Activated CD8-positive, alpha-beta T cell treated with anti-CD3 and anti-CD28 coated beads, Interleukin-2, amount 10 ng/mL, durations not matched to agents 7 days and 5 days (primary cell): ENCODE measurements at regions not wholly inside any gene's neighbourhood (a gene's known extent, or its start where the extent isn't known, plus 50 kb on each side); places are given as distances from the start of the nearest gene placed in this dataset.

Experiments used
- ATAC-seq: fragments of 150-1000 bp; cut with Tn5 transposase; one replicate; pipeline ENCODE4 v1.10.0; 2021; ENCODE audit warnings: moderate library complexity
- CTCF ChIA-PET: fragments of 350-600 bp; sonication (Branson Sonifier 250); formaldehyde crosslinking; loops from one replicate; lab custom pipeline; 2021; ENCODE audit warnings: antibody characterized with exemption; lab: Charles Lee
- POLR2A ChIA-PET: fragments of 350-600 bp; sonication (Branson Sonifier 250); formaldehyde crosslinking; loops from one replicate; lab custom pipeline; 2021; ENCODE audit warnings: antibody characterized with exemption; lab: Charles Lee
- DNase-seq: peaks from one replicate; pipeline ENCODE4 v3.0.0-alpha.2; 2020
- H3K27ac Mint-ChIP-seq: one replicate; pipeline ENCODE4 v1.8.0; 2021; ENCODE audit warnings: mild to moderate bottlenecking, mixed read lengths
- H3K27me3 Mint-ChIP-seq: one replicate; pipeline ENCODE4 v1.8.0; 2021; ENCODE audit warnings: low read depth, mixed read lengths
- H3K36me3 Mint-ChIP-seq: one replicate; pipeline ENCODE4 v1.8.0; 2021; ENCODE audit warnings: low read depth, mixed read lengths
- H3K4me1 Mint-ChIP-seq: one replicate; pipeline ENCODE4 v1.8.0; 2021; ENCODE audit warnings: low read depth, mixed read lengths
- H3K4me3 Mint-ChIP-seq: one replicate; pipeline ENCODE4 v1.8.0; 2021; ENCODE audit warnings: mild to moderate bottlenecking, mixed read lengths
- H3K9me3 Mint-ChIP-seq: one replicate; pipeline ENCODE4 v1.8.0; 2022; ENCODE audit warnings: mixed read lengths; ENCODE audit not compliant: insufficient read depth

DNA sequence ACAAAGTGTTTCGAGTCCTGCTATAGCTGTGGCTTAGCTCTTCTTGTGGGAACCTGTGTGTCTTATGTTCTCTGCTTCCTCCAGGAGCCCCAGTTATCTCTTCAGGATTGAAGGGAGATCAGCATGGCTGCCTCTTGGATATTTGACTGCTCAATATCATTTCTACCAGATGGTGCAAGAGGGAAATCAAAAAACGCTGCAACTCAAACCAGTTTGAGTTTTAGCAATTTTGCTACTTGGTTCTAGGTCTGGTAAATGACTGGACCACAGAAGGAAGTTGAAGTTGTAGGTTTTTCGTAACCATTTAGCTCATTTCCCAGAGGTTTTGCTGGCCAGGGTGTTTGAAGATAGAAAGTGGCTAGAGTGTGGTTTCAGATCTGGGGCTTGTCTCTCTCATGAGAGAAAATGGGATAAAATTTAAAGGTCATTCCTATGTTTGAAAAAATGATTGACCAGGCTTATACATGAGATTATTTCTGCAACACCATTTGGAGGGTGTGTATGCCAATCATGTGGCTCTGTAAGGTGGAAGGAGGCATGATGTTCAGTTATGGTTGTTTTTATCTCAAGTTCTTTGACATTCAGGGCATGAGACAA is 210.4 kb downstream of the SPRY1 start:
- peak overlapping the region; percentile 44 for H3K4me3 Mint-ChIP-seq
- H3K36me3 Mint-ChIP-seq, result peaks cover 21% of the 10 kb centered on the region
- DNase-seq, result peak; percentile 57
- peak; percentile 72 for ATAC-seq
- peaks cover 65% of the 10 kb centered on the region for H3K4me1 Mint-ChIP-seq
- ChIA-PET POLR2A (interaction anchor here (0.6 to 1.2 kb wide), 3 partner anchors 12 to 210 kb away, joined by 3 read pairs; partner anchors contain the start of gene SPRY1), CTCF (interaction anchor here (0.6 to 3.2 kb wide), 8 partner anchors 8 to 207 kb away, joined by 3 to 14 read pairs (median 3); no protein-coding TSS in a partner anchor)
- H3K9me3 Mint-ChIP-seq, result peaks cover 15% of the 10 kb centered on the region
- H3K27me3 Mint-ChIP-seq, result no peaks in the 10 kb centered on the region
- peak overlapping the region; percentile 93 for H3K27ac Mint-ChIP-seq

- H3K4me3 Mint-ChIP-seq, result no peak overlapping the region
- CTCF ChIA-PET, result interaction anchor here (1.0 to 1.9 kb wide), 4 partner anchors 9 to 45 kb away, joined by 3 to 8 read pairs (median 4); no protein-coding TSS in a partner anchor
- no peak overlapping the region for H3K27ac Mint-ChIP-seq
- POLR2A ChIA-PET, result no interaction called here
- H3K27me3 Mint-ChIP-seq, result no peaks in the 10 kb centered on the region
- DNase-seq (no peak), ATAC-seq (no peak)
- peaks cover 5% of the 10 kb centered on the region for H3K36me3 Mint-ChIP-seq
- peaks cover 42% of the 10 kb centered on the region for H3K4me1 Mint-ChIP-seq
- no peaks in the 10 kb centered on the region for H3K9me3 Mint-ChIP-seq
These were observed 213.2 kb downstream of the SPRY1 start for GRCh38 chr4:123609829-123610228.

DNA sequence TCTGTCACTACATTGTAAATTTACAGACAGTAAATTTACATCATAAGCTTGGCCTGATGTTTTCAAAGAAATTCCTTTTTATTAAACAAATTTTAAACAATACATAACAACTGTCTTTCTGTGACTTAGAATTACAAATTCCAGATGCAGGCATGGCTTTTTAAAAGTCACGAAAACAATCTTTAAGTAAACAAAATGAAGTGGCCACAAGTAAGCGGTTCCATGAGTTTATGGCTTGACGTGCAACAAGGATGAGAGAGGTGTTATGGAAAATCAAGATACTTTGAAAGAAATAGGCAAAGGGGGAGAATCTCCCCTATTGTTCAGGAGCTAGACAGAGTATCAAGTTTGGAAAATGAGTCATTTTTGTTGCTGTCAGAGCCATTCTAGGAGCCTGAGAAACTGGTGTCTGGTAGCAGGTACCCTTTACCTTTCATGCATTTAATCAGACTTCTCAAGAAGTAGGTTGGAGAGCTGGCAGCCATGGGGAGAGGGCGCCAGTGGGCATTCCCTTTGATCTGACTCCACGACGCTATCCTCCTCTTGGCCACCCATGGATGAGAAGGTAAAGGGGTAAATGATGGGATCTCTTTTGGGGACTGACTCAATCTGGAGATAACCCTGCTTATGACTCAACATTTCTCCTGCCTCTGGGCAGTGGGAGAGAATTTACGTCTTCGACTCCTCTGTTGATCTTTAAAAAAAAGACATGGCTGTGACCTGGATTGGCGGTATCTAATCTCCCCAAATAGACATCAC is 217.2 kb downstream of the SPRY1 start:
- no peak overlapping the region for H3K27ac Mint-ChIP-seq
- CTCF ChIA-PET, result no interaction called here
- no peak overlapping the region for H3K4me3 Mint-ChIP-seq
- POLR2A ChIA-PET, result no interaction called here
- peaks cover 31% of the 10 kb centered on the region for H3K4me1 Mint-ChIP-seq
- no peaks in the 10 kb centered on the region for H3K27me3 Mint-ChIP-seq
- ATAC-seq, result no peak
- no peak for DNase-seq
- peaks cover 5% of the 10 kb centered on the region for H3K36me3 Mint-ChIP-seq
- H3K9me3 Mint-ChIP-seq, result no peaks in the 10 kb centered on the region

DNA sequence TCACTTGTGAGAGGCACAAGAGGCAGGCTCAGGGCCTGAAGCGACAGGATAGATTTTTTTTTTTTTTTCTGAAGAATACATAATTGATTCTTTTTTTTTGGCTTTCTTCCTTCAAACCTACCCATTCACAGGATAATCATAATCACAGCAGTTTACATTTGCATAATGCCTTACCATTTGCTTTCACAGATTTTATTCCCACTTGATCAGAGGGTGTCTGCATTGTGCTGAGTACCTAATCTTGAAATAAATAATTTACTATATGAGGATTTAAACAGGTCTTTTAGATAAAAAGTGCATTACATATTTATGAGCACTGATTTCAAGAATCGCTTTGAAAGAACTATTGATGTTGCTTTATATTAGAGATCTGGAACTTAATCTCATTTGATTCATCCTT is 219.3 kb downstream of the SPRY1 start:
- ChIA-PET POLR2A (no interaction called here), CTCF (no interaction called here)
- no peak for ATAC-seq

GRCh38 chr4:123616951-123617461 is 220.4 kb downstream of the SPRY1 start:
- H3K4me3 Mint-ChIP-seq, result peak overlapping the region; percentile 25
- DNase-seq (peak; percentile 79), ATAC-seq (peak; percentile 96)
- peaks cover 35% of the 10 kb centered on the region for H3K4me1 Mint-ChIP-seq
- no peaks in the 10 kb centered on the region for H3K27me3 Mint-ChIP-seq
- POLR2A ChIA-PET, result interaction anchor here (0.6 to 0.8 kb wide), 3 partner anchors 17 to 209 kb away, joined by 3 to 4 read pairs (median 4); no protein-coding TSS in a partner anchor
- no peaks in the 10 kb centered on the region for H3K9me3 Mint-ChIP-seq
- peaks cover 5% of the 10 kb centered on the region for H3K36me3 Mint-ChIP-seq
- CTCF ChIA-PET, result interaction anchor here (0.9 to 2.9 kb wide), 5 partner anchors 11 to 217 kb away, joined by 3 to 16 read pairs (median 3); no protein-coding TSS in a partner anchor
- H3K27ac Mint-ChIP-seq, result peak overlapping the region; percentile 65

More for the DNA sequence above, 219.3 kb downstream of the SPRY1 start:
- no peak overlapping the region for H3K27ac Mint-ChIP-seq
- peaks cover 5% of the 10 kb centered on the region for H3K36me3 Mint-ChIP-seq
- H3K27me3 Mint-ChIP-seq, result no peaks in the 10 kb centered on the region
- H3K4me3 Mint-ChIP-seq, result no peak overlapping the region
- peaks cover 30% of the 10 kb centered on the region for H3K4me1 Mint-ChIP-seq
- no peak for DNase-seq
- H3K9me3 Mint-ChIP-seq, result no peaks in the 10 kb centered on the region

DNA sequence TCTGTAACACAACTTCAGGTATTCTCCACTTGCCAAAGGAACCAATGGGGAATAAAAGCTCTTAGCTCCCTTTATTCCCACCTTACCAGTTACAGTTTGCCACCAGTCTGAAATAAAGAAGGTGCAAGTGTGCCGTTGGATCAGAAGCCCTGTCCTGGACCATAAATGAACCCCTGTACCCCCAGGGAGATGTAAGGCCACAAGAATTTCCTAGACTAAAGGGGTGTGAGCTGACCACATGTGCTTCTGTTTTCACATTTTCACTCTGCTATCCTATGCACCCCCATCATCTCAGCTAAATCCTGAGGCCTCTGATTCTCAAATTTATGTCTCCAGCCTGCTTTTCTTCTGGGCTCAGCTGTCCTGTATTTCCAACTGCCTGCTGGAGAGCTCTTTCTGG is 221.2 kb downstream of the SPRY1 start:
- Mint-ChIP-seq H3K4me3 (no peak overlapping the region), H3K9me3 (no peaks in the 10 kb centered on the region), H3K36me3 (peaks cover 5% of the 10 kb centered on the region), H3K27ac (no peak overlapping the region), H3K4me1 (peaks cover 41% of the 10 kb centered on the region), H3K27me3 (no peaks in the 10 kb centered on the region)
- ATAC-seq (no peak), DNase-seq (no peak)
- POLR2A ChIA-PET, result no interaction called here
- CTCF ChIA-PET, result interaction anchor here (2.8 to 2.9 kb wide), 2 partner anchors 53 to 218 kb away, joined by 8 to 16 read pairs; no protein-coding TSS in a partner anchor

- H3K9me3 Mint-ChIP-seq, result no peaks in the 10 kb centered on the region
- no peak for ATAC-seq
- no peak for DNase-seq
- no peaks in the 10 kb centered on the region for H3K27me3 Mint-ChIP-seq
- no peak overlapping the region for H3K4me3 Mint-ChIP-seq
- peaks cover 41% of the 10 kb centered on the region for H3K4me1 Mint-ChIP-seq
- ChIA-PET POLR2A (interaction anchor here (0.8 kb wide), 1 partner anchor 12 kb away, joined by 3 read pairs; no protein-coding TSS in a partner anchor), CTCF (interaction anchor here (1.7 to 2.9 kb wide), 3 partner anchors 9 to 219 kb away, joined by 5 to 16 read pairs (median 8); no protein-coding TSS in a partner anchor)
- H3K27ac Mint-ChIP-seq, result no peak overlapping the region
- peaks cover 5% of the 10 kb centered on the region for H3K36me3 Mint-ChIP-seq
These were observed 222.0 kb downstream of the SPRY1 start for GRCh38 chr4:123618606-123619005.

DNA sequence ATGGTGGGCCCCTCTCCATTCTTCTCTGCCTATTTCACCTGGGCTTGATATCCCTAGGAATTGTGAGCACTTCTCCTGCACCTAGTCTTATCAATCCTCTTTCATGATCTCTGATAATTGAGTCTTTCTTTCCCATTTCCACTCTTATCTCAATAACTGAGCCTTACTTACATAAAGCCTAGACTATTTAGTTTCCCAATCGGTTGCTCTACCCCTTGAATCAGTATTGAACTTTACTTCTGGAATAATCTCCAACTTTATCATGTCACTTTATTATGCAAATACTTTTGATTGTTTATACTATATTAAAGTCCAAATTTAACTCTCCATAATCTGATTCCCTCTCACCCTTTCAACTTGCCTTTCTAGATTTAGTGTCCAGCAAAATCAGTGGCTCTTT is 222.7 kb downstream of the SPRY1 start:
- ChIA-PET POLR2A (interaction anchor here (0.8 kb wide), 1 partner anchor 12 kb away, joined by 3 read pairs; no protein-coding TSS in a partner anchor), CTCF (interaction anchor here (1.7 to 2.9 kb wide), 3 partner anchors 10 to 219 kb away, joined by 5 to 16 read pairs (median 8); no protein-coding TSS in a partner anchor)
- H3K36me3 Mint-ChIP-seq, result peaks cover 8% of the 10 kb centered on the region
- DNase-seq (no peak), ATAC-seq (no peak)
- peaks cover 2% of the 10 kb centered on the region for H3K9me3 Mint-ChIP-seq
- no peaks in the 10 kb centered on the region for H3K27me3 Mint-ChIP-seq
- peaks cover 43% of the 10 kb centered on the region for H3K4me1 Mint-ChIP-seq
- no peak overlapping the region for H3K27ac Mint-ChIP-seq
- no peak overlapping the region for H3K4me3 Mint-ChIP-seq

- ChIA-PET POLR2A (no interaction called here), CTCF (interaction anchor here (1.5 to 1.7 kb wide), 2 partner anchors 8 to 10 kb away, joined by 3 to 5 read pairs; no protein-coding TSS in a partner anchor)
- H3K4me1 Mint-ChIP-seq, result peaks cover 48% of the 10 kb centered on the region
- no peak for DNase-seq
- no peak overlapping the region for H3K4me3 Mint-ChIP-seq
- H3K27me3 Mint-ChIP-seq, result no peaks in the 10 kb centered on the region
- peaks cover 13% of the 10 kb centered on the region for H3K36me3 Mint-ChIP-seq
- H3K27ac Mint-ChIP-seq, result no peak overlapping the region
- ATAC-seq, result no peak
- peaks cover 7% of the 10 kb centered on the region for H3K9me3 Mint-ChIP-seq
These were observed 223.3 kb downstream of the SPRY1 start for GRCh38 chr4:123619895-123620294.

GRCh38 chr4:123621072-123621705 is 224.6 kb downstream of the SPRY1 start:
- no peak for ATAC-seq
- ChIA-PET POLR2A (no interaction called here), CTCF (interaction anchor here (1.2 to 1.5 kb wide), 3 partner anchors 9 to 57 kb away, joined by 3 to 4 read pairs (median 4); no protein-coding TSS in a partner anchor)
- Mint-ChIP-seq H3K36me3 (peaks cover 20% of the 10 kb centered on the region), H3K9me3 (peaks cover 8% of the 10 kb centered on the region), H3K27me3 (no peaks in the 10 kb centered on the region), H3K27ac (peak overlapping the region; percentile 26), H3K4me3 (no peak overlapping the region), H3K4me1 (peaks cover 53% of the 10 kb centered on the region)
- DNase-seq, result no peak

- no peaks in the 10 kb centered on the region for H3K27me3 Mint-ChIP-seq
- H3K4me3 Mint-ChIP-seq, result no peak overlapping the region
- ATAC-seq (no peak), DNase-seq (no peak)
- CTCF ChIA-PET, result no interaction called here
- H3K4me1 Mint-ChIP-seq, result peaks cover 39% of the 10 kb centered on the region
- POLR2A ChIA-PET, result no interaction called here
- H3K9me3 Mint-ChIP-seq, result peaks cover 8% of the 10 kb centered on the region
- no peak overlapping the region for H3K27ac Mint-ChIP-seq
- H3K36me3 Mint-ChIP-seq, result peaks cover 17% of the 10 kb centered on the region
These were observed 226.0 kb downstream of the SPRY1 start for GRCh38 chr4:123622572-123622971.
